H1 (cell line): ENCODE measurements at regions not wholly inside any gene's neighbourhood (a gene's known extent, or its start where the extent isn't known, plus 50 kb on each side); places are given as distances from the start of the nearest gene placed in this dataset.

Experiments
- CTCF ChIA-PET: fragments of 300-600 bp; sonication (Branson Sonifier 250); formaldehyde crosslinking; loops from one replicate; lab custom pipeline; 2021; ENCODE audit not compliant: partially characterized antibody; lab: Charles Lee
- POLR2A ChIA-PET: fragments of 300-600 bp; sonication (Branson Sonifier 250); formaldehyde crosslinking; loops from one replicate; lab custom pipeline; 2021; ENCODE audit warnings: inconsistent platforms; ENCODE audit not compliant: partially characterized antibody; lab: Charles Lee
- DNase-seq, 2 experiments: peaks; one replicate each; pipeline versions ENCODE4 v3.0.0 to v3.0.0-alpha.2; 2010 to 2022; ENCODE audit warnings: low spot score in 2 of 2, low read depth in 1 of 2, mixed read lengths in 1 of 2
- FAIRE-seq: peaks from 2 replicates; lab custom pipeline; 2011; peaks lifted over from hg19 to GRCh38; lab: Jason Lieb, UNC
- H2AFZ ChIP-seq: 2 replicates; pipeline ENCODE4 v1.8.1; 2012; ENCODE audit warnings: low read length, inconsistent platforms
- H2AK5ac ChIP-seq: 2 replicates; pipeline ENCODE4 v1.6.1; 2013; ENCODE audit warnings: low read depth, low read length
- H2BK120ac ChIP-seq: replicated peaks from 2 replicates; pipeline ENCODE3; 2013; ENCODE audit warnings: low read depth, low read length, inconsistent platforms
- H2BK12ac ChIP-seq: 2 replicates; pipeline ENCODE4 v1.6.1; 2013; ENCODE audit warnings: low read depth, low read length
- H2BK15ac ChIP-seq: 2 replicates; pipeline ENCODE4 v1.6.1; 2013; ENCODE audit warnings: low read length
- H2BK20ac ChIP-seq: 2 replicates; pipeline ENCODE4 v1.6.1; 2013; ENCODE audit warnings: low read length
- H2BK5ac ChIP-seq: 2 replicates; pipeline ENCODE4 v1.6.1; 2013; ENCODE audit warnings: low read depth, low read length
- H3K14ac ChIP-seq: 2 replicates; pipeline ENCODE4 v1.6.1; 2013; ENCODE audit warnings: inconsistent platforms; ENCODE audit not compliant: insufficient read length
- H3K18ac ChIP-seq: 2 replicates; pipeline ENCODE4 v1.6.1; 2013; ENCODE audit warnings: low read length; ENCODE audit errors: extremely low read depth
- H3K23ac ChIP-seq: 2 replicates; pipeline ENCODE4 v1.6.1; 2013; ENCODE audit warnings: inconsistent platforms; ENCODE audit not compliant: insufficient read length
- H3K23me2 ChIP-seq: 2 replicates; pipeline ENCODE4 v1.6.1; 2013; ENCODE audit warnings: low read depth, low read length
- H3K27ac ChIP-seq: 2 replicates; pipeline ENCODE4 v1.6.1; 2011; ENCODE audit warnings: low read depth, low read length, inconsistent platforms
- H3K27me3 ChIP-seq, 4 experiments: replicated peaks in 1 of 4; 1 replicate in 1 of 4; 2 replicates in 3 of 4; pipeline versions ENCODE4 v1.6.1 to v1.8.1; 2011 to 2013; ENCODE audit warnings: low read length in 3 of 4, mild to moderate bottlenecking in 3 of 4, inconsistent platforms in 2 of 4, mixed read lengths in 2 of 4, moderate library complexity in 1 of 4; ENCODE audit not compliant: control insufficient read depth in 3 of 4, insufficient read depth in 3 of 4; ENCODE audit errors: extremely low read depth in 1 of 4
- H3K36me3 ChIP-seq, 4 experiments: 2 replicates each; pipeline versions ENCODE4 v1.6.1 to v1.8.1; 2011 to 2013; ENCODE audit warnings: mild to moderate bottlenecking in 4 of 4, low read length in 3 of 4, moderate library complexity in 2 of 4, control low read depth in 1 of 4, inconsistent platforms in 1 of 4; ENCODE audit not compliant: insufficient read depth in 4 of 4, control insufficient read depth in 2 of 4
- H3K4ac ChIP-seq: replicated peaks from 2 replicates; pipeline ENCODE3; 2013; ENCODE audit warnings: low read length, low read depth, mixed read lengths, inconsistent platforms; ENCODE audit not compliant: insufficient read length
- H3K4me1 ChIP-seq, 4 experiments: replicated peaks in 1 of 4; 1 replicate in 1 of 4; 2 replicates in 3 of 4; pipeline versions ENCODE4 v1.6.1 to v1.8.1; 2011 to 2013; ENCODE audit warnings: low read length in 3 of 4, inconsistent platforms in 2 of 4, mixed read lengths in 1 of 4; ENCODE audit not compliant: insufficient read depth in 4 of 4, control insufficient read depth in 3 of 4
- H3K4me2 ChIP-seq, 2 experiments: 2 replicates each; pipeline versions ENCODE4 v1.6.1 to v1.8.1; 2011 to 2013; ENCODE audit warnings: low read depth in 2 of 2, low read length in 2 of 2, control low read depth in 1 of 2, inconsistent platforms in 1 of 2, mild to moderate bottlenecking in 1 of 2; ENCODE audit not compliant: insufficient read depth in 1 of 2
- H3K4me3 ChIP-seq, 4 experiments: fragments of 200-600, 300-600 bp in 1 of 4; sonication (generic), shearing (Covaris generic), sonication (Bioruptor Twin) in 1 of 4; 2 replicates each; pipeline versions ENCODE4 v1.5.1 to v1.8.1; 2011 to 2016; ENCODE audit warnings: low read length in 4 of 4, low read depth in 3 of 4, control low read depth in 2 of 4, inconsistent platforms in 2 of 4, mild to moderate bottlenecking in 2 of 4, mixed read lengths in 1 of 4, moderate library complexity in 1 of 4; ENCODE audit not compliant: insufficient read depth in 2 of 4; ENCODE audit errors: extremely low read depth in 1 of 4
- H3K56ac ChIP-seq: replicated peaks from 2 replicates; pipeline ENCODE3; 2013; ENCODE audit warnings: low read depth, mild to moderate bottlenecking, mixed read lengths, low read length, inconsistent platforms; ENCODE audit not compliant: insufficient read length
- H3K79me1 ChIP-seq: 2 replicates; pipeline ENCODE4 v1.6.1; 2013; ENCODE audit warnings: low read depth, low read length, control low read depth
- H3K79me2 ChIP-seq, 2 experiments: 2 replicates each; pipeline versions ENCODE4 v1.6.1 to v1.8.1; 2012 to 2013; ENCODE audit warnings: low read length in 2 of 2, mild to moderate bottlenecking in 2 of 2, inconsistent platforms in 1 of 2; ENCODE audit not compliant: insufficient read depth in 2 of 2, control insufficient read depth in 1 of 2
- H3K9ac ChIP-seq, 4 experiments: replicated peaks in 1 of 4; 1 replicate in 1 of 4; 2 replicates in 3 of 4; pipeline versions ENCODE4 v1.6.1 to v1.8.1; 2011 to 2013; ENCODE audit warnings: low read depth in 3 of 4, low read length in 3 of 4, control low read depth in 2 of 4, mild to moderate bottlenecking in 2 of 4, moderate library complexity in 2 of 4, inconsistent platforms in 1 of 4; ENCODE audit errors: extremely low read depth in 1 of 4
- H3K9me3 ChIP-seq, 2 experiments: 2 replicates each; pipeline versions ENCODE4 v1.6.1 to v1.8.1; 2012 to 2013; ENCODE audit warnings: mild to moderate bottlenecking in 2 of 2, moderate library complexity in 2 of 2, control low read depth in 1 of 2, inconsistent platforms in 1 of 2, low read depth in 1 of 2, low read length in 1 of 2, mixed read lengths in 1 of 2; ENCODE audit not compliant: insufficient read depth in 2 of 2
- H4K20me1 ChIP-seq, 2 experiments: replicated peaks in 1 of 2; 2 replicates each; pipeline versions ENCODE3 to v1.8.1; 2011 to 2013; ENCODE audit warnings: inconsistent platforms in 2 of 2, low read length in 2 of 2, mild to moderate bottlenecking in 1 of 2; ENCODE audit not compliant: insufficient read depth in 2 of 2, control insufficient read depth in 1 of 2
- H4K5ac ChIP-seq: 2 replicates; pipeline ENCODE4 v1.6.1; 2013; ENCODE audit warnings: low read length, low read depth, mixed read lengths, inconsistent platforms; ENCODE audit not compliant: insufficient read length
- H4K8ac ChIP-seq: 2 replicates; pipeline ENCODE4 v1.8.0; 2013; ENCODE audit warnings: mild to moderate bottlenecking, moderate library complexity, low read length, inconsistent platforms; ENCODE audit not compliant: insufficient read depth; ENCODE audit errors: extremely low read depth
- H4K91ac ChIP-seq: replicated peaks from 2 replicates; pipeline ENCODE3; 2013; ENCODE audit warnings: low read length, mixed read lengths, inconsistent platforms; ENCODE audit not compliant: insufficient read length
- ASH2L ChIP-seq: fragments of 200-600, 300-600 bp; sonication (generic); IDR thresholded peaks from one replicate; pipeline ENCODE4 v1.7.1; 2017; ENCODE audit warnings: low read length
- BACH1 ChIP-seq: IDR thresholded peaks from 2 replicates; pipeline ENCODE4 v1.6.1; 2012; ENCODE audit warnings: low read length, improper control_type of control experiment
- CBX5 ChIP-seq: fragments of 300-800, 300-1000 bp; sonication (generic); IDR thresholded peaks from 2 replicates; pipeline ENCODE4 v1.7.1; 2016; ENCODE audit warnings: antibody characterized with exemption, low read length, low read depth
- CHD2 ChIP-seq: IDR thresholded peaks from 2 replicates; pipeline ENCODE4 v1.6.1; 2012; ENCODE audit warnings: low read length, improper control_type of control experiment
- HDAC2 ChIP-seq, 2 experiments: fragments of 300-600 bp in 1 of 2; sonication (generic) in 1 of 2; IDR thresholded peaks; 2 replicates each; pipeline ENCODE4 v1.6.1; 2011 to 2012; ENCODE audit warnings: low read depth in 2 of 2, low read length in 2 of 2, mild to moderate bottlenecking in 2 of 2, moderate library complexity in 2 of 2, borderline replicate concordance in 1 of 2, inconsistent platforms in 1 of 2
- KDM5A ChIP-seq: fragments of 200-600 bp; IDR thresholded peaks from 2 replicates; pipeline ENCODE4 v1.7.1; 2012; ENCODE audit warnings: mild to moderate bottlenecking, low read length, inconsistent platforms, mixed read lengths
- MAFK ChIP-seq: IDR thresholded peaks from 2 replicates; pipeline ENCODE4 v1.6.1; 2012; ENCODE audit warnings: low read depth, mild to moderate bottlenecking, improper control_type of control experiment, low read length
- MAX ChIP-seq: IDR thresholded peaks from 2 replicates; pipeline ENCODE4 v1.6.1; 2012; ENCODE audit warnings: inconsistent platforms
- NANOG ChIP-seq: IDR thresholded peaks from 2 replicates; pipeline ENCODE4 v1.6.1; 2011; ENCODE audit warnings: low read length, low read depth, mild to moderate bottlenecking, inconsistent platforms; ENCODE audit not compliant: insufficient read depth, poor library complexity, severe bottlenecking
- POLR2AphosphoS5 ChIP-seq: IDR thresholded peaks from 2 replicates; pipeline ENCODE4 v1.6.1; 2011; ENCODE audit warnings: low read depth, low read length
- SAP30 ChIP-seq: fragments of 300-600 bp; sonication (generic); IDR thresholded peaks from 2 replicates; pipeline ENCODE4 v1.7.1; 2012; ENCODE audit warnings: low read length, moderate library complexity, mild to moderate bottlenecking, inconsistent platforms; ENCODE audit not compliant: insufficient read depth, insufficient replicate concordance
- SIX5 ChIP-seq: IDR thresholded peaks from 2 replicates; pipeline ENCODE4 v1.6.1; 2011; ENCODE audit warnings: mild to moderate bottlenecking, low read depth, low read length
- SP4 ChIP-seq: IDR thresholded peaks from 2 replicates; pipeline ENCODE4 v1.6.1; 2012; ENCODE audit warnings: low read length, inconsistent platforms
- SRF ChIP-seq: IDR thresholded peaks from 2 replicates; pipeline ENCODE4 v1.6.1; 2011; ENCODE audit warnings: mild to moderate bottlenecking, low read depth, low read length, moderate library complexity
- TAF1 ChIP-seq: IDR thresholded peaks from 2 replicates; pipeline ENCODE4 v1.6.1; 2011; ENCODE audit warnings: mild to moderate bottlenecking, low read depth, low read length
- TAF7 ChIP-seq: optimal IDR thresholded peaks from 2 replicates; pipeline ENCODE3; 2011; ENCODE audit warnings: low read depth, mild to moderate bottlenecking, inconsistent platforms, low read length, moderate library complexity, borderline replicate concordance
- WGBS, 2 experiments: shearing (Covaris generic) in 1 of 2; methylation state at CpG; one replicate each; pipeline versions ENCODE4 v1.1.6 to v1.1.7; 2013 to 2015; ENCODE audit warnings: low lambda C conversion rate in 2 of 2, mixed read lengths in 2 of 2, inconsistent platforms in 1 of 2, low coverage in 1 of 2, missing lambda C conversion rate in 1 of 2; ENCODE audit not compliant: insufficient replicate concordance in 2 of 2, insufficient coverage in 1 of 2, insufficient read length in 1 of 2; ENCODE audit errors: extremely low coverage in 1 of 2, missing lambda C conversion rate in 1 of 2; 5-methylcytosine and 5-hydroxymethylcytosine counted together

GRCh38 chr22:47344414-47344813 is 582.0 kb downstream of the TBC1D22A start:
- FAIRE-seq, result no peak
- 56% methylated on average over 6 of the region's 6 CpGs; no CpG with 5 or more reads in 1 of the 2 experiments for WGBS, 2 experiments
- no peak overlapping the region for H2AFZ ChIP-seq
- TF ChIP-seq BACH1 (no peak), SIX5 (no peak), CBX5 (no peak), MAX (no peak), NANOG (no peak), MAFK (no peak), CHD2 (no peak), TAF7 (no peak), TAF1 (no peak), SP4 (no peak), KDM5A (no peak), HDAC2 (IDR thresholded peaks at IDR 0.05; ENCODE audit: borderline replicate concordance in 1 of 2, low read depth in 2 of 2, low read length in 2 of 2) (no peak), SAP30 (no peak), POLR2AphosphoS5 (no peak), SRF (no peak), ASH2L (no peak)

More at GRCh38 chr22:47344414-47344813, 582.0 kb downstream of the TBC1D22A start:
- ChIA-PET POLR2A (no interaction called here), CTCF (no interaction called here)
- Histone ChIP-seq H3K79me1 (no peaks in the 10 kb centered on the region), H2BK120ac (no peak overlapping the region), H2AK5ac (no peak overlapping the region), H4K5ac (no peak overlapping the region), H3K18ac (no peak overlapping the region), H3K56ac (no peak overlapping the region), H4K91ac (no peak overlapping the region), H4K8ac (no peak overlapping the region), H2BK12ac (no peak overlapping the region), H3K23me2 (peaks cover 6% of the 10 kb centered on the region; the same call in 1 of the 2 replicates), H3K27me3 (no peaks in the 10 kb centered on the region), H4K20me1 (no peaks in the 10 kb centered on the region), H3K14ac (no peak overlapping the region), H3K27ac (no peak overlapping the region), H3K4me2 (no peak overlapping the region), H3K36me3 (no peaks in the 10 kb centered on the region), H2BK20ac (no peak overlapping the region), H2BK15ac (no peak overlapping the region), H3K9me3 (peaks cover 56 to 59% of the 10 kb centered on the region in 2 experiments), H3K23ac (no peak overlapping the region), H3K9ac (no peak overlapping the region), H3K4ac (no peak overlapping the region), H3K79me2 (no peaks in the 10 kb centered on the region), H3K4me1 (no peaks in the 10 kb centered on the region), H3K4me3 (no peak overlapping the region), H2BK5ac (no peak overlapping the region)
- DNase-seq, result no peak
